PC-9 (cell line): ENCODE measurements at regions not wholly inside any gene's neighbourhood (a gene's known extent, or its start where the extent isn't known, plus 50 kb on each side); places are given as distances from the start of the nearest gene placed in this dataset.

Experiments used
- EZH2 ChIP-seq: fragments of 200-600 bp; sonication (generic); IDR thresholded peaks from 2 replicates; pipeline ENCODE4 v1.8.0; 2017; ENCODE audit warnings: antibody characterized with exemption, low read depth
- TF ChIP-seq, protein P1 (sequence below): fragments of 200-600 bp; sonication (generic); conservative IDR thresholded peaks from 2 replicates; pipeline ENCODE4 v1.6.1; 2017; ENCODE audit warnings: mixed run types, antibody characterized with exemption, mild to moderate bottlenecking, moderate library complexity

DNA sequence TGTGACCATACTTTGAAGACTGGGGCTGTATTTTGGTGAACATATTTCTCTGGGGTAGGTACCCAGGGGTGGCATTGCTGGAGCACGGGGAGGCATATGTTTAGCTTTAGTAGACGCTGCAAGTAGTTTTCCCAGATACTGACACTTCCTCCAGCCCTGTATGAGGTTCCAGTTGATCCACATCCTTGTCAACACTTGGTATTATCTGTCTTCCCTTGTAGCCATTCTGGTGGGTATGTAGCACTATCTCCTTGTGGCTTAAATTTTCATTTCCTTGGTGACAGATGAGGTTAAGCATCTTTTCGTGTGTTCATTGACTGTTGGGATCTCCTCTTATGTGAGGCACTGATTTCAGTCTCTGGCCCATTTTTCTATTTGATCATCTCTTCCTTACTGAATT, 179.1 kb downstream of the PHETA1 start:
- TF ChIP-seq, protein P1, sequence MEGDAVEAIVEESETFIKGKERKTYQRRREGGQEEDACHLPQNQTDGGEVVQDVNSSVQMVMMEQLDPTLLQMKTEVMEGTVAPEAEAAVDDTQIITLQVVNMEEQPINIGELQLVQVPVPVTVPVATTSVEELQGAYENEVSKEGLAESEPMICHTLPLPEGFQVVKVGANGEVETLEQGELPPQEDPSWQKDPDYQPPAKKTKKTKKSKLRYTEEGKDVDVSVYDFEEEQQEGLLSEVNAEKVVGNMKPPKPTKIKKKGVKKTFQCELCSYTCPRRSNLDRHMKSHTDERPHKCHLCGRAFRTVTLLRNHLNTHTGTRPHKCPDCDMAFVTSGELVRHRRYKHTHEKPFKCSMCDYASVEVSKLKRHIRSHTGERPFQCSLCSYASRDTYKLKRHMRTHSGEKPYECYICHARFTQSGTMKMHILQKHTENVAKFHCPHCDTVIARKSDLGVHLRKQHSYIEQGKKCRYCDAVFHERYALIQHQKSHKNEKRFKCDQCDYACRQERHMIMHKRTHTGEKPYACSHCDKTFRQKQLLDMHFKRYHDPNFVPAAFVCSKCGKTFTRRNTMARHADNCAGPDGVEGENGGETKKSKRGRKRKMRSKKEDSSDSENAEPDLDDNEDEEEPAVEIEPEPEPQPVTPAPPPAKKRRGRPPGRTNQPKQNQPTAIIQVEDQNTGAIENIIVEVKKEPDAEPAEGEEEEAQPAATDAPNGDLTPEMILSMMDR: no peak
- TF ChIP-seq EZH2: no peak
